RWPE1 (cell line): ENCODE measurements at regions not wholly inside any gene's neighbourhood (a gene's known extent, or its start where the extent isn't known, plus 50 kb on each side); places are given as distances from the start of the nearest gene placed in this dataset.

Experiments used
- CTCF ChIA-PET: fragments of 350-600 bp; sonication (Branson Sonifier 250); formaldehyde crosslinking; extraction: SDS; loops from one replicate; lab custom pipeline; 2021; lab: Yijun Ruan, JAX
- POLR2A ChIA-PET: fragments of 400-600 bp; formaldehyde crosslinking; extraction: SDS; loops from one replicate; lab custom pipeline; 2020; ENCODE audit warnings: antibody characterized with exemption; ENCODE audit not compliant: low non-redundant PET; lab: Yijun Ruan, JAX
- DNase-seq: peaks from one replicate; pipeline ENCODE4 v3.0.0; 2012; ENCODE audit warnings: low spot score
- H3K27ac ChIP-seq: fragments of 450-650 bp; 2 replicates; pipeline ENCODE4 v1.5.1; 2017
- CTCF ChIP-seq: fragments of 450-650 bp; conservative IDR thresholded peaks from 2 replicates; pipeline ENCODE4 v1.5.1; 2017; ENCODE audit warnings: low read depth, mild to moderate bottlenecking

- TF ChIP-seq CTCF, result no peak
- DNase-seq, result no peak
- CTCF ChIA-PET, result no interaction called here
- no peak overlapping the region for H3K27ac ChIP-seq
- POLR2A ChIA-PET, result no interaction called here
Observed at GRCh38 chr17:12459736-12460135, 206.0 kb upstream of the MYOCD start.

GRCh38 chr17:12463102-12463501, 202.6 kb upstream of the MYOCD start:
- no peak for TF ChIP-seq CTCF
- no peak for DNase-seq
- H3K27ac ChIP-seq, result no peak overlapping the region
- CTCF ChIA-PET, result interaction anchor here (0.6 kb wide), 1 partner anchor 10 kb away, joined by 4 read pairs; no protein-coding TSS in a partner anchor
- POLR2A ChIA-PET, result no interaction called here

- TF ChIP-seq CTCF, result no peak
- no peak overlapping the region for H3K27ac ChIP-seq
- DNase-seq, result no peak
- POLR2A ChIA-PET, result no interaction called here
- CTCF ChIA-PET, result interaction anchor here (0.7 kb wide), 1 partner anchor 9 kb away, joined by 4 read pairs; no protein-coding TSS in a partner anchor
Observed at GRCh38 chr17:12472252-12473173, 193.2 kb upstream of the MYOCD start.

- no peak overlapping the region for H3K27ac ChIP-seq
- CTCF ChIA-PET, result no interaction called here
- no peak for DNase-seq
- no peak for TF ChIP-seq CTCF
- POLR2A ChIA-PET, result no interaction called here
Observed at GRCh38 chr17:12478311-12478710, 187.4 kb upstream of the MYOCD start.

- CTCF ChIA-PET, result no interaction called here
- POLR2A ChIA-PET, result no interaction called here
- DNase-seq, result no peak
- no peak for TF ChIP-seq CTCF
- no peak overlapping the region for H3K27ac ChIP-seq
Observed at GRCh38 chr17:12485361-12485906, 180.3 kb upstream of the MYOCD start.

- no peak for DNase-seq
- ChIA-PET POLR2A (no interaction called here), CTCF (no interaction called here)
- no peak for TF ChIP-seq CTCF
- no peak overlapping the region for H3K27ac ChIP-seq
Observed at GRCh38 chr17:12489325-12489724, 176.4 kb upstream of the MYOCD start.
